ENCODE measurements at regions not wholly inside any gene's neighbourhood (a gene's known extent, or its start where the extent isn't known, plus 50 kb on each side); places are given as distances from the start of the nearest gene placed in this dataset.

- no peak overlapping the region for H3K4me3 ChIP-seq (ENCODE audit: low read depth, low read length)
- H3K27ac ChIP-seq (ENCODE audit: low read depth, low read length): no peak overlapping the region
- no peaks in the 10 kb centered on the region for H3K9me3 ChIP-seq (ENCODE audit: control insufficient read depth, insufficient read depth, low read length)
- H3K4me1 ChIP-seq (ENCODE audit: control insufficient read depth, insufficient read depth, low read length): no peaks in the 10 kb centered on the region
- H3K27me3 ChIP-seq (ENCODE audit: control insufficient read depth, insufficient read depth, low read length): no peaks in the 10 kb centered on the region
- H3K36me3 ChIP-seq (ENCODE audit: control insufficient read depth, insufficient read depth, low read length): no peaks in the 10 kb centered on the region
- no CpG with 5 or more reads among the region's 1 CpG for whole genome bisulfite sequencing (ENCODE audit: insufficient coverage)
- no peak for DNase-seq (ENCODE audit: low read depth in 4 of 6, low spot score in 6 of 6)
These were observed 100.2 kb downstream of the SEC61B start for GRCh38 chr9:99322299-99322698.

- no CpG with 5 or more reads among the region's 5 CpGs for WGBS (ENCODE audit: insufficient coverage)
- H3K36me3 ChIP-seq (ENCODE audit: control insufficient read depth, insufficient read depth, low read length): no peaks in the 10 kb centered on the region
- DNase-seq (ENCODE audit: low read depth in 4 of 6, low spot score in 6 of 6): no peak
- no peaks in the 10 kb centered on the region for H3K9me3 ChIP-seq (ENCODE audit: control insufficient read depth, insufficient read depth, low read length)
- no peaks in the 10 kb centered on the region for H3K27me3 ChIP-seq (ENCODE audit: control insufficient read depth, insufficient read depth, low read length)
- no peak overlapping the region for H3K27ac ChIP-seq (ENCODE audit: low read depth, low read length)
- no peaks in the 10 kb centered on the region for H3K4me1 ChIP-seq (ENCODE audit: control insufficient read depth, insufficient read depth, low read length)
- no peak overlapping the region for H3K4me3 ChIP-seq (ENCODE audit: low read depth, low read length)
These were observed 104.2 kb downstream of the SEC61B start for GRCh38 chr9:99326112-99326916.

- no peaks in the 10 kb centered on the region for H3K9me3 ChIP-seq (ENCODE audit: control insufficient read depth, insufficient read depth, low read length)
- DNase-seq (ENCODE audit: low read depth in 4 of 6, low spot score in 6 of 6): no peak
- no peaks in the 10 kb centered on the region for H3K36me3 ChIP-seq (ENCODE audit: control insufficient read depth, insufficient read depth, low read length)
- H3K27me3 ChIP-seq (ENCODE audit: control insufficient read depth, insufficient read depth, low read length): no peaks in the 10 kb centered on the region
- WGBS (ENCODE audit: insufficient coverage): 100% methylated on average over 1 of the region's 3 CpGs
- no peak overlapping the region for H3K27ac ChIP-seq (ENCODE audit: low read depth, low read length)
- H3K4me3 ChIP-seq (ENCODE audit: low read depth, low read length): no peak overlapping the region
- no peaks in the 10 kb centered on the region for H3K4me1 ChIP-seq (ENCODE audit: control insufficient read depth, insufficient read depth, low read length)
These were observed 104.8 kb downstream of the SEC61B start for GRCh38 chr9:99326917-99327189.

GRCh38 chr9:99327667-99328066 lies 105.6 kb downstream of the SEC61B start:
- no CpG with 5 or more reads among the region's 3 CpGs for WGBS (ENCODE audit: insufficient coverage)
- no peaks in the 10 kb centered on the region for H3K36me3 ChIP-seq (ENCODE audit: control insufficient read depth, insufficient read depth, low read length)

GRCh38 chr9:99335280-99335679 lies 113.2 kb downstream of the SEC61B start:
- no peak overlapping the region for H3K4me3 ChIP-seq (ENCODE audit: low read depth, low read length)
- H3K27me3 ChIP-seq (ENCODE audit: control insufficient read depth, insufficient read depth, low read length): no peaks in the 10 kb centered on the region
- no peaks in the 10 kb centered on the region for H3K36me3 ChIP-seq (ENCODE audit: control insufficient read depth, insufficient read depth, low read length)
- no peak for DNase-seq (ENCODE audit: low read depth in 4 of 6, low spot score in 6 of 6)
- no CpG with 5 or more reads among the region's 4 CpGs for WGBS (ENCODE audit: insufficient coverage)
- no peak overlapping the region for H3K27ac ChIP-seq (ENCODE audit: low read depth, low read length)
- no peaks in the 10 kb centered on the region for H3K4me1 ChIP-seq (ENCODE audit: control insufficient read depth, insufficient read depth, low read length)
- H3K9me3 ChIP-seq (ENCODE audit: control insufficient read depth, insufficient read depth, low read length): no peaks in the 10 kb centered on the region

More at GRCh38 chr9:99327667-99328066, 105.6 kb downstream of the SEC61B start:
- H3K9me3 ChIP-seq (ENCODE audit: control insufficient read depth, insufficient read depth, low read length): no peaks in the 10 kb centered on the region
- DNase-seq (ENCODE audit: low read depth in 4 of 6, low spot score in 6 of 6): no peak
- H3K4me3 ChIP-seq (ENCODE audit: low read depth, low read length): no peak overlapping the region
- no peaks in the 10 kb centered on the region for H3K4me1 ChIP-seq (ENCODE audit: control insufficient read depth, insufficient read depth, low read length)
- H3K27me3 ChIP-seq (ENCODE audit: control insufficient read depth, insufficient read depth, low read length): no peaks in the 10 kb centered on the region
- H3K27ac ChIP-seq (ENCODE audit: low read depth, low read length): no peak overlapping the region

- no peak overlapping the region for H3K27ac ChIP-seq (ENCODE audit: low read depth, low read length)
- H3K36me3 ChIP-seq (ENCODE audit: control insufficient read depth, insufficient read depth, low read length): no peaks in the 10 kb centered on the region
- no CpG with 5 or more reads among the region's 3 CpGs for WGBS (ENCODE audit: insufficient coverage)
- no peaks in the 10 kb centered on the region for H3K27me3 ChIP-seq (ENCODE audit: control insufficient read depth, insufficient read depth, low read length)
- no peaks in the 10 kb centered on the region for H3K4me1 ChIP-seq (ENCODE audit: control insufficient read depth, insufficient read depth, low read length)
- no peak overlapping the region for H3K4me3 ChIP-seq (ENCODE audit: low read depth, low read length)
- DNase-seq (ENCODE audit: low read depth in 4 of 6, low spot score in 6 of 6): no peak
- no peaks in the 10 kb centered on the region for H3K9me3 ChIP-seq (ENCODE audit: control insufficient read depth, insufficient read depth, low read length)
These were observed 113.9 kb downstream of the SEC61B start for GRCh38 chr9:99336005-99336404.

- Histone ChIP-seq H3K4me1 (ENCODE audit: control insufficient read depth, insufficient read depth, low read length) (no peaks in the 10 kb centered on the region), H3K27ac (ENCODE audit: low read depth, low read length) (no peak overlapping the region), H3K9me3 (ENCODE audit: control insufficient read depth, insufficient read depth, low read length) (no peaks in the 10 kb centered on the region), H3K4me3 (ENCODE audit: low read depth, low read length) (no peak overlapping the region), H3K27me3 (ENCODE audit: control insufficient read depth, insufficient read depth, low read length) (no peaks in the 10 kb centered on the region), H3K36me3 (ENCODE audit: control insufficient read depth, insufficient read depth, low read length) (no peaks in the 10 kb centered on the region)
- WGBS (ENCODE audit: insufficient coverage): no CpG with 5 or more reads among the region's 1 CpG
- no peak for DNase-seq (ENCODE audit: low read depth in 4 of 6, low spot score in 6 of 6)
These were observed 114.4 kb downstream of the SEC61B start for GRCh38 chr9:99336531-99336930.

GRCh38 chr9:99340281-99340680 lies 118.2 kb downstream of the SEC61B start:
- no peak for DNase-seq (ENCODE audit: low read depth in 4 of 6, low spot score in 6 of 6)
- no peaks in the 10 kb centered on the region for H3K27me3 ChIP-seq (ENCODE audit: control insufficient read depth, insufficient read depth, low read length)
- H3K36me3 ChIP-seq (ENCODE audit: control insufficient read depth, insufficient read depth, low read length): no peaks in the 10 kb centered on the region
- no peaks in the 10 kb centered on the region for H3K4me1 ChIP-seq (ENCODE audit: control insufficient read depth, insufficient read depth, low read length)
- no peak overlapping the region for H3K4me3 ChIP-seq (ENCODE audit: low read depth, low read length)
- no peaks in the 10 kb centered on the region for H3K9me3 ChIP-seq (ENCODE audit: control insufficient read depth, insufficient read depth, low read length)
- WGBS (ENCODE audit: insufficient coverage): 96% methylated on average over 7 of the region's 8 CpGs
- no peak overlapping the region for H3K27ac ChIP-seq (ENCODE audit: low read depth, low read length)

GRCh38 chr9:99341686-99342085 lies 119.6 kb downstream of the SEC61B start:
- no peak overlapping the region for H3K4me3 ChIP-seq (ENCODE audit: low read depth, low read length)
- H3K9me3 ChIP-seq (ENCODE audit: control insufficient read depth, insufficient read depth, low read length): no peaks in the 10 kb centered on the region
- H3K27me3 ChIP-seq (ENCODE audit: control insufficient read depth, insufficient read depth, low read length): no peaks in the 10 kb centered on the region
- 100% methylated on average over 3 of the region's 5 CpGs for WGBS (ENCODE audit: insufficient coverage)
- no peaks in the 10 kb centered on the region for H3K4me1 ChIP-seq (ENCODE audit: control insufficient read depth, insufficient read depth, low read length)
- no peak overlapping the region for H3K27ac ChIP-seq (ENCODE audit: low read depth, low read length)
- DNase-seq (ENCODE audit: low read depth in 4 of 6, low spot score in 6 of 6): no peak
- H3K36me3 ChIP-seq (ENCODE audit: control insufficient read depth, insufficient read depth, low read length): no peaks in the 10 kb centered on the region

GRCh38 chr9:99345451-99345850 lies 123.4 kb downstream of the SEC61B start:
- Histone ChIP-seq H3K27ac (ENCODE audit: low read depth, low read length) (no peak overlapping the region), H3K9me3 (ENCODE audit: control insufficient read depth, insufficient read depth, low read length) (no peaks in the 10 kb centered on the region), H3K27me3 (ENCODE audit: control insufficient read depth, insufficient read depth, low read length) (no peaks in the 10 kb centered on the region), H3K4me3 (ENCODE audit: low read depth, low read length) (no peak overlapping the region), H3K4me1 (ENCODE audit: control insufficient read depth, insufficient read depth, low read length) (no peaks in the 10 kb centered on the region), H3K36me3 (ENCODE audit: control insufficient read depth, insufficient read depth, low read length) (no peaks in the 10 kb centered on the region)
- WGBS (ENCODE audit: insufficient coverage): no CpG with 5 or more reads among the region's 1 CpG
- no peak for DNase-seq (ENCODE audit: low read depth in 4 of 6, low spot score in 6 of 6)
